GM12878 (cell line): ENCODE measurements at regions not wholly inside any gene's neighbourhood (a gene's known extent, or its start where the extent isn't known, plus 50 kb on each side); places are given as distances from the start of the nearest gene placed in this dataset.
A peak's percentile ranks its signal among the peaks of the same experiment; 100 is the strongest.

Experiments used
- ATAC-seq: fragments of 200-7000 bp; cut with Tn5 transposase; 3 replicates; pipeline ENCODE4 v1.9.1; 2020; ENCODE audit warnings: mild to moderate bottlenecking, moderate library complexity
- BruUV-seq: library from RNA; stranded (reverse); fragments of 400-500 nt; replicated peaks from 2 replicates; lab custom pipeline; 2021; lab: Mats Ljungman, UMichigan
- CTCF ChIA-PET: fragments of 300-600 bp; sonication (Branson Sonifier 250); formaldehyde crosslinking; extraction: SDS; loops from one replicate; lab custom pipeline; 2021; ENCODE audit warnings: inconsistent platforms; lab: Yijun Ruan, JAX
- POLR2A ChIA-PET: fragments of 350-600 bp; formaldehyde crosslinking; extraction: SDS; loops from one replicate; lab custom pipeline; 2021; ENCODE audit warnings: inconsistent platforms; lab: Charles Lee
- RAD21 ChIA-PET: fragments of 300-600 bp; sonication (Branson Sonifier 250); formaldehyde crosslinking; loops from one replicate; lab custom pipeline; 2023; ENCODE audit warnings: antibody characterized with exemption; ENCODE audit not compliant: unreplicated experiment; lab: Charles Lee
- SMC1A ChIA-PET: fragments of 300-600 bp; sonication (Branson Sonifier 250); formaldehyde crosslinking; loops from one replicate; lab custom pipeline; 2023; ENCODE audit not compliant: unreplicated experiment, uncharacterized antibody; lab: Charles Lee
- DNase-seq: peaks from one replicate; pipeline ENCODE4 v3.0.0-alpha.2; 2011; ENCODE audit warnings: low read depth, low spot score
- FAIRE-seq: peaks from 3 replicates; lab custom pipeline; 2011; peaks lifted over from hg19 to GRCh38; lab: Jason Lieb, UNC
- H2AFZ ChIP-seq: 2 replicates; pipeline ENCODE4 v1.6.0; 2011; ENCODE audit warnings: low read depth, low read length, control low read depth; ENCODE audit not compliant: control insufficient read depth
- H3K27ac ChIP-seq: 2 replicates; pipeline ENCODE4 v1.5.1; 2011; ENCODE audit warnings: control low read depth; ENCODE audit not compliant: control insufficient read depth, insufficient read depth
- H3K27me3 ChIP-seq, 2 experiments: replicated peaks in 1 of 2; 2 replicates each; pipeline versions ENCODE4 v1.6.0 to v1.6.1; 2011; ENCODE audit warnings: low read length in 1 of 2; ENCODE audit not compliant: control insufficient read depth in 2 of 2, insufficient read depth in 2 of 2
- H3K36me3 ChIP-seq, 2 experiments: 2 replicates each; pipeline ENCODE4 v1.5.1; 2011; ENCODE audit warnings: low read length in 1 of 2; ENCODE audit not compliant: control insufficient read depth in 2 of 2, insufficient read depth in 2 of 2
- H3K4me1 ChIP-seq: 2 replicates; pipeline ENCODE4 v1.6.1; 2011; ENCODE audit warnings: mild to moderate bottlenecking, low read length, moderate library complexity, mixed read lengths; ENCODE audit not compliant: control insufficient read depth, insufficient read depth
- H3K4me2 ChIP-seq: 2 replicates; pipeline ENCODE4 v1.6.0; 2011; ENCODE audit warnings: control low read depth; ENCODE audit not compliant: control insufficient read depth, insufficient read depth
- H3K4me3 ChIP-seq: fragments of 200-600 bp; sonication (generic); 2 replicates; pipeline ENCODE4 v1.5.1; 2016
- H3K79me2 ChIP-seq: 2 replicates; pipeline ENCODE4 v1.6.0; 2011; ENCODE audit warnings: low read length; ENCODE audit not compliant: control insufficient read depth, insufficient read depth
- H3K9ac ChIP-seq: 2 replicates; pipeline ENCODE4 v1.8.0; 2011; ENCODE audit warnings: low read length, control low read depth, mixed read lengths; ENCODE audit not compliant: control insufficient read depth, insufficient read depth
- H3K9me3 ChIP-seq: replicated peaks from 3 replicates; pipeline ENCODE4 v1.5.1; 2011; ENCODE audit warnings: mild to moderate bottlenecking, low read length; ENCODE audit not compliant: control insufficient read depth, insufficient read depth
- H4K20me1 ChIP-seq: 2 replicates; pipeline ENCODE4 v1.6.0; 2011; ENCODE audit not compliant: control insufficient read depth, insufficient read depth
- ATF3 ChIP-seq: IDR thresholded peaks from 2 replicates; pipeline ENCODE4 v1.6.1; 2011; ENCODE audit warnings: low read depth, mild to moderate bottlenecking, low read length, moderate library complexity, borderline replicate concordance; ENCODE audit errors: extremely low read depth
- CBX3 ChIP-seq: fragments of 200-600 bp; sonication (generic); IDR thresholded peaks from 2 replicates; pipeline ENCODE4 v1.6.1; 2016; ENCODE audit warnings: low read depth, borderline replicate concordance
- CHD1 ChIP-seq: IDR thresholded peaks from 2 replicates; pipeline ENCODE4 v1.6.1; 2012; ENCODE audit warnings: low read depth, low read length, improper control_type of control experiment
- EZH2 ChIP-seq: IDR thresholded peaks from 2 replicates; pipeline ENCODE4 v1.6.1; 2012; ENCODE audit warnings: low read depth, mild to moderate bottlenecking, control low read depth, inconsistent platforms, low read length, borderline replicate concordance; ENCODE audit not compliant: control insufficient read depth
- HSF1 ChIP-seq: fragments of 150-350 bp; IDR thresholded peaks from 2 replicates; pipeline ENCODE4 v1.6.1; 2014; ENCODE audit warnings: mild to moderate bottlenecking, low read depth, low read length
- IRF3 ChIP-seq: fragments of 450-650 bp; IDR thresholded peaks from 2 replicates; pipeline ENCODE4 v1.6.1; 2014; ENCODE audit warnings: mild to moderate bottlenecking
- KLF5 ChIP-seq: fragments of 450-650 bp; IDR thresholded peaks from 2 replicates; pipeline ENCODE4 v1.6.1; 2014; ENCODE audit warnings: mild to moderate bottlenecking; ENCODE audit not compliant: partially characterized antibody
- NFYB ChIP-seq: IDR thresholded peaks from 2 replicates; pipeline ENCODE4 v1.6.1; 2011; ENCODE audit warnings: low read depth, mild to moderate bottlenecking, low read length, improper control_type of control experiment, moderate library complexity; ENCODE audit not compliant: insufficient read depth
- NRF1 ChIP-seq: conservative IDR thresholded peaks from 2 replicates; pipeline ENCODE4 v1.6.1; 2011; ENCODE audit warnings: mild to moderate bottlenecking, low read depth, low read length, improper control_type of control experiment
- PKNOX1 ChIP-seq: fragments of 450-650 bp; IDR thresholded peaks from 2 replicates; pipeline ENCODE4 v1.6.1; 2016; ENCODE audit warnings: mild to moderate bottlenecking
- RCOR1 ChIP-seq: conservative IDR thresholded peaks from 2 replicates; pipeline ENCODE4 v1.6.1; 2012; ENCODE audit warnings: low read depth, low read length, improper control_type of control experiment
- SPI1 ChIP-seq: IDR thresholded peaks from 2 replicates; pipeline ENCODE4 v1.6.1; 2011; ENCODE audit warnings: low read depth, mild to moderate bottlenecking, low read length, moderate library complexity, borderline replicate concordance; ENCODE audit not compliant: insufficient read depth
- SREBF1 ChIP-seq: IDR thresholded peaks from 2 replicates; pipeline ENCODE4 v1.6.1; 2012; ENCODE audit warnings: mild to moderate bottlenecking, low read length
- TAF1 ChIP-seq: IDR thresholded peaks from 2 replicates; pipeline ENCODE4 v1.6.1; 2011; ENCODE audit warnings: mild to moderate bottlenecking, low read depth, low read length, borderline replicate concordance
- ZBED1 ChIP-seq: IDR thresholded peaks from 2 replicates; pipeline ENCODE4 v1.6.1; 2016; ENCODE audit warnings: borderline replicate concordance
- ZNF274 ChIP-seq: IDR thresholded peaks from one replicate; pipeline ENCODE4 v1.8.0; 2011; ENCODE audit not compliant: insufficient read length, insufficient read depth
- ZNF687 ChIP-seq: fragments of 450-650 bp; IDR thresholded peaks from 2 replicates; pipeline ENCODE4 v1.6.1; 2017; ENCODE audit warnings: mild to moderate bottlenecking, moderate library complexity
- ZSCAN29 ChIP-seq: fragments of 450-650 bp; IDR thresholded peaks from 2 replicates; pipeline ENCODE4 v1.6.1; 2017; ENCODE audit warnings: mild to moderate bottlenecking, moderate library complexity
- WGBS: methylation state at CpG from one replicate; pipeline ENCODE4 v1.1.6; 2016; ENCODE audit warnings: low lambda C conversion rate; ENCODE audit not compliant: insufficient replicate concordance, insufficient coverage; ENCODE audit errors: missing lambda C conversion rate; 5-methylcytosine and 5-hydroxymethylcytosine counted together
- in situ Hi-C: fragments of 300-500 bp; cut with MboI; formaldehyde crosslinking; loops from 9 replicates; pipeline ENCODE4 v1.14.3; 2018; ENCODE audit warnings: mixed read lengths
- intact Hi-C: fragments of 100-400 bp; cut with micrococcal nuclease; formaldehyde crosslinking; loops from one replicate; pipeline ENCODE4 v1.14.2; 2022; ENCODE audit not compliant: unreplicated experiment

- SMC1A ChIA-PET: interaction anchor here (0.6 to 1.1 kb wide), 3 partner anchors 16 to 76 kb away, joined by 3 to 4 read pairs (median 3); no protein-coding TSS in a partner anchor
Observed at GRCh38 chr6:84498905-84499304, 265.5 kb downstream of the TBX18 start.

More at GRCh38 chr6:84498905-84499304, 265.5 kb downstream of the TBX18 start:
- Histone ChIP-seq H3K9ac (no peak overlapping the region), H2AFZ (no peak overlapping the region), H3K4me3 (no peak overlapping the region), H3K79me2 (no peaks in the 10 kb centered on the region), H3K4me2 (no peak overlapping the region), H3K4me1 (no peaks in the 10 kb centered on the region), H4K20me1 (no peaks in the 10 kb centered on the region), H3K9me3 (no peaks in the 10 kb centered on the region), H3K27me3 (no peaks in the 10 kb centered on the region), H3K36me3 (no peaks in the 10 kb centered on the region), H3K27ac (no peak overlapping the region)
- no peak for DNase-seq
- ChIA-PET RAD21 (no interaction called here), CTCF (interaction anchor here (0.6 to 1.1 kb wide), 2 partner anchors 11 to 805 kb away, joined by 3 read pairs; no protein-coding TSS in a partner anchor), POLR2A (no interaction called here)
- WGBS: 0% methylated on average over 2 of the region's 2 CpGs
- peak; percentile 49 for ATAC-seq
- in situ Hi-C loops (no loop called here), intact Hi-C loops (no loop called here)
- no peak for FAIRE-seq
- TF ChIP-seq PKNOX1 (no peak), CHD1 (no peak), HSF1 (no peak), ZSCAN29 (no peak), NRF1 (no peak), SREBF1 (no peak), CBX3 (no peak), RCOR1 (no peak), IRF3 (no peak), SPI1 (no peak), EZH2 (no peak), ZNF687 (no peak), TAF1 (no peak), ATF3 (no peak), ZBED1 (no peak), NFYB (no peak), ZNF274 (no peak), KLF5 (no peak)
- BruUV-seq: no TSS peak
